HG02798 (cell line): ENCODE measurements at regions not wholly inside any gene's neighbourhood (a gene's known extent, or its start where the extent isn't known, plus 50 kb on each side); places are given as distances from the start of the nearest gene placed in this dataset.

ENCODE experiments used
- ATAC-seq: cut with Tn5 transposase; IDR thresholded peaks from one replicate; pipeline ENCODE4 v1.9.1; 2021; ENCODE audit warnings: mild to moderate bottlenecking; ENCODE audit not compliant: unreplicated experiment, poor library complexity

DNA sequence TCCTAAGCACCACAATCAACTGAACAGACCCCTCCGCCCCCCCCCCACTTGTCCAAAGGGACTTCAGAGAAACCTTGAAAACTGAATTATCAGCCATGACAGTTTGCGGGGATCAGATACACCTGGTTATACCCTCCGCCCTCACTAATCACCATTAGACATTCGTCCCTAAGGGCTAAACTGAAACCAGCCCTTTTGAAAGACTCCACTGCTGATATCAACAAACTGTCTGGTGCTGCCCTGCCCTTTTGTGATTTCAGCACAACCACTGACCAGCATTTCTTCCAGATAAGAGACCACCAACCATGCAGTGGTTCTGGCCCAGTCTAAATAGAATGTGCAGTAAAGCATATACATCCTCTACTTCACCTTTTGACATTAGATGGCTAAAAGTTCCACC lies 1422.9 kb downstream of the EFNB2 start:
- no peak for ATAC-seq

DNA sequence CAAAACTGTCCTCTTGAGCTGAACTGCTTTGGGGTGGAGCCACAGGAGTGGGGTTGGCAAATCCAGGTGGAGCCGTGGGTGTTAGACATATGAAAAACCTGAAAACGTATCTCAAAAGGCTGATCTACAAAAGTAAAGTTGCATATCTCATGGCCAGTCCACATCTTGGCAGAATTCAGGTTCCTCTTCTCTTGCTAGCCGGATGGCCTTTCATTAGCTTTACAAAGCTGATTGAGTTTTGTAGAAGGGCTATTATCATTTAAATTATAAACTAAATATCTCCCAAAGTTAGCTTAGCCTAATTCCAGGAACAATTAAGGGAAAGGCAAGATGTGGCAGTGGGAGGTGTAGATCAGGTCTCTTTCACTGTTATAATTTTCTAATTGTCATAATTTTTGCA lies 1427.7 kb downstream of the EFNB2 start:
- no peak for ATAC-seq

DNA sequence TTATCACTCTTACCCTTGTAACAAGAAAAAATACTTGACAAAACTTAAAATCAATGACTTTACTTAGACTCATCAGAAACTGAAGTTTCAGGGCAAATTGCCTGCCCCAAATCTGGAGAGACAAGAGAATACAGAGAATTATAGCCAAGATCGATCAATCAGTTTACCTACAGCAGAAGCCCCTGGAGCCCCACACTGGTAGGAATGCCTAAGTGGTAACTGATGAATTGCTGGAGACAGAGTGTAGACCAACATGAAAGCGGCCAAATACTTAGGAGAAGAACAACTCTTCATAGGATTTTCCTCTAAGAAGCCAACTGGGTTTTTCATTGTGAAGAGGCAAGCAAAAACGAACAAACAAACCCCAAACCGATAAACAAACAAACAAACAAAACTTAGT lies 1430.0 kb downstream of the EFNB2 start:
- ATAC-seq, result no peak

DNA sequence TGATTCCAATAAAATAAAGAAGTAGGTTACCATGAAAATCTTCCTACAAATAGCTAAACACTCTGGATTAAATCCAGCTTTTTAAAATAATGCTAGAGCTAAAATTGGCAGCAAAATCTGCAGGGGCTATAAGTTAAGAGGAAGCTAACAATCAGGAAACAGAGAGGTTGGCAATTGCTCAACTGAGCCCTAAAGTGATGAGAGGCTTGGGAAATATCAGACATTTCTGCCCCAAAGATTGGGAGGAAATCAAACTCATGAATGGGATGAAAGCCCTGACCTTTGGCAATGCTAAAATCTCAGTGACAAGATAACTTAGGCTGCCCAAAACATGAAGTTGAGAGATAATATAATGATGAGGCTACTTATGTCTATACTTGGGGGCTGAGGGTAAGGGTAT lies 1437.9 kb downstream of the EFNB2 start:
- no peak for ATAC-seq

DNA sequence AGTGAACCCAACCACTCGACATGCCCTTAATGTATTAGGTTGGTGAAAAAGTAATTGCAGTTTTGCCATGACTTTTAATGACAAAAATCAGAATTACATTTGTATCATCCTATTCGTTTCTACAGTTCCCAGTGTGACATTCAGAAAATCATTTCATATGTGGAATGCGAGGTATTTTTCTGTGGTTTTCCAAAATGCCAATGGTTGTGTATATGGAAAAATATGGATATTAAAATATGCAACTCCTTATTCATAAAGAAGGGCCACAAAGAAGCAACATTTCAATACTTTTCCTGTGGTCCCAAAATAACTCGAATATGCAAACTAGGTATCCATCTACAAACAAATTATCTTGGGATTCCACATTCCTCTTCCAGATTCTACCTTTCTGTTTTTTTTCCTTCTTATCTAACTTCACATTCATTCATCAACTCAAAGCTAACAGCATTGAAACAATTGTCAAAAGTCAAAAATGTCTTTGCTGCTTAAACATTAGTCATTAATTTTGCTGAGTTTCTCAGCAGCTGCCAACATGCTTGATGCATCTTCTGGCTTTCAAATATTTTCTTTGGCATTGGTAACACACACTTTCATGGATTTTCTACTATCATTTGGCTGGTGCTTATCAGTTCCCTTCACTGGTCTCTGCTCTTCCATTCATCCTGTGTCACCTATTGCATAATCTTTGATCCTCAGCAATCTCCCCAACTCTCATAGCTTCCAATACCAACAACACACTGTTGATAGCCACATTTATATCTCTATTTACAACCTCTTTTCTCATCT lies 1445.4 kb downstream of the EFNB2 start:
- ATAC-seq, result no peak

DNA sequence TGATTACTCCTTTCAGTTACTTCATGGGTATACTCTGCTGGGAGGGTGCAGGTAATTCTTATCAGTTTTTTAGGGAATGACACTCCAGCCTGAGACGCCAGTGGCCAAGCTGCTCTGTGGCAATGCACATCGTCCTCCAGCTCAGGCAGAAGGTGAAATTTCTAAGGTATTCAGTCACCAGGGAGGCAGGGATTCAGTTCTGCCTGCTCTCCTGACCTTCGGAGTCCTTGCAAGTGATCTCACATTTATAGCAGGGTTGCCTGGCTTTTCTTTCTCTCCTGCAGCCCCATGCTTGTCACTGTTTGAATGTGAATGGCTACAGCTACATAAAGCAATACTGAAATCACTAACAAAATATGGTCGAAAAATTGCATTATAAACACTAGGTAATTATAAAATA lies 1447.5 kb downstream of the EFNB2 start:
- ATAC-seq, result no peak

DNA sequence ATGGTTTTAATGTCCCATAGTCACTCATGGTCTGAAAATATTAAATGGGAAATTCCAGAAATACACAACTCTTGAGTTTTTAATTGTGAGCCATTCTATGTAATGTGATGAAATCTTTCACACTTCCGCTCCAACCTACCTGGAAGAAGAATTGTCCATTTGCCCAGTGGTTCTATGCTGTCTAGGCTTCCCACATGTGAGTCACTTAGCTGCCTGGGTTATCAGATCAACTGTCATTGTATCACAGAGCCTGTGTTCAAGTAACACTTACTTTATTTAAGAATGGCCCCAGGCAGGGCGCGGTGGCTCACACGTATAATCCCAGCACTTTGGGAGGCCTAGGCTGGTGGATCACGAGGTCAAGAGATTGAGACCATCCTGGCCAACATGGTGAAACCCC lies 1450.5 kb downstream of the EFNB2 start:
- ATAC-seq, result no peak

DNA sequence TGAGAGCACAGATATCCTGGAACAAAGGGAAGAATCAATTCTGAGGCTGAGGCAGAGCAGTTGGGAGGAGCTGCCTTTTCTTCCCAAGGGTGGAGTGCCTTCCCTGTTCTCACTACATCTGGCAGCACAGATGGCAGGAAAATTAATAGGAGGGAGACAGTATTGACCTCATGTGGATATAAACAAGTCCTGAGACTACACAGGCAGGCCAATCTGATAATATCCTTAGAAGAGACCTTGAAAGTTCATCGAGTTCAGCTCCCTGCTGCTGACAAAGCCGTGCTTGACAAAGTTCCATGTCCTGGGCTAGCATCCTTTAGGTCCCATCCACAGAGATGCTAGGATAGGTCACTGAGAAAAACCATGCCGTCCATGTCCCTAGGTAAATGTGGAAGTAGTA lies 1451.5 kb downstream of the EFNB2 start:
- no peak for ATAC-seq

DNA sequence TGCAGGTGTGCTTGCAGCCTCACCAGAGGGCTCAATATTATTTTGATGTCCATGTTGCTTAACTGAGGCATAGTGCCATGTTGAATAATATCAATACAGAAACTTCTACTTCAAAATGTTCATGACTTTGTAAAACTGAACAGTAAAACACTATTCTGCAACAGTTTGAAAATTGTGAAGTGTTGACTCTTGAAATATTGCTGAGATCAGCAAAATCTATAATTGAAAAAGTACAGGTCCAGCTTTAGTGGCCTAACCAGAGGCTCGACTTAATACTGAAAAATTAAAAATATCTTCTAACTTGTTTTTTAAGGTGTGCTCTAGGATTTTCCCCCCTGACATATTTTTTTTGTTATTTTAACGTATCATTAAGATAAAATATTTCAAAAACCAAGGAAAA lies 1460.7 kb downstream of the EFNB2 start:
- no peak for ATAC-seq

DNA sequence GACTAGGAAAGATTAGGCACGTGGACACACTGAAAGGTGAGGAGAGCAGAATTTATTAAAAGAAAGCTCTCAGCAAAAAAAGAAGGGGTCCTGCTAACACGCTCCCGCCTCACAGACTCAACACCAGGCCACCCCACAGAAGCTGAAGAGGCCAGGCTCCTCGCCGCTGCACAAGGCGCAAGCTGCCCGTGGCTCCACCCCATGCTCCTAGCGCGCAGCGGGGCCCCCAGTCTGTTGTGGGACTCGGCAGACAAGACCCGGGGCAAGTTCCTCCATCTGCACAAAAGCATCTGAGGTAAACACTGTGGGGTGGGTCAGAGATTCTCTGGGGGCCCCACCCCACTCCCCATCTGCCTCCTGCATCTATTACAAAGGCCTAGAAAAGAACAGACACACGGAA lies 1462.4 kb downstream of the EFNB2 start:
- ATAC-seq, result no peak

DNA sequence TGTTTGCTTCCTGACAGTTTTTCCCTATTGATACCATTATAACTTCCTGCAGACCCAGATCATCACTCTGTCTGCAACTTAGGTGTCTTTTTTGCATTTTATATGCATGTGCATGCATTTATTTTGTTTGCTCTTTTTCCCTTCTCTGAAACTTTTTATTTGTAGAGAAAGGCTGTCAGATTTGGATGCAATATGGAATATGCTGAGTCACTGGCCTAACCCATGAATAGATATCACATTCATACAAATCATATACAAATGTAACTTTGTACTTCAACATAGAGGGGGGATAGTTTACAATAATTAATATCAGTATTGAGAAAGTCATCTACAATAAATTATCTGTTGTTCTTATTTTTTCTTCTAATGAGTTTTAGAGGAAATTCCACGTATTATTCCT lies 1465.0 kb downstream of the EFNB2 start:
- ATAC-seq, result no peak

DNA sequence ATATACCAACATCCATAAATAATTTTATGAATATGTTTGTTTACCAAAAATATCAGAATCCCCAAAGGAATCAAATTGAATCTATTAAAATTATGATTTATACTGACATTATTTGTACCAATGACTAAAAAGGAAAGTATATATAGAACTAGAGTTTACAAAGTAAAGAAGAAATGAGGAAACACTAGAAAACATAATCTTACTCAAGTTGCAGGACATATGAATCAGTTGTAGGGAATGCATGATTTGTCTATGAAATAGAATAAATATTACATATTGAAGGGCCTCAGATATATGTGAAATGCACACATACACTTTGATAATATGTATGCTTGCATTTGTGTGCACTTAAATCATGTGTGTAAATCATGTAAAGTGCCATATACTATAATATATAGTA lies 1466.4 kb downstream of the EFNB2 start:
- ATAC-seq, result no peak

DNA sequence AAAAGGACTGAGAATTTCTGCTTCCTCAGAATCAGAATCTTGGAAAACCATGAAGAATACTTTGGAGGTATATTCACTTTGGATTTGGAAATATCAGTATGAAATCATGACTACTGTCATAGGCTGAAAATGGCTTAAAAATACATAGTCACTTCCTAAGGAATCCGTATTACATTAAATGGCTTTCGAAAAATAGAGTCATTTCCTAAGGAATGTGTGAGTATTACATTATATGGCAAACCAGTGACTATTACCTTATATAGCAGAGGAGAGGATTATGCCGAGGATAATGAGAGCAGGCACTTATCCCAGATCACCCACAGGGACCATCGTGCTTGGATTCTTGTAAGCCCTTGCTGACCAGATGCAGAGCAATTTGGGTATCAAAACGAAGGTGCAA lies 1471.8 kb downstream of the EFNB2 start:
- no peak for ATAC-seq

DNA sequence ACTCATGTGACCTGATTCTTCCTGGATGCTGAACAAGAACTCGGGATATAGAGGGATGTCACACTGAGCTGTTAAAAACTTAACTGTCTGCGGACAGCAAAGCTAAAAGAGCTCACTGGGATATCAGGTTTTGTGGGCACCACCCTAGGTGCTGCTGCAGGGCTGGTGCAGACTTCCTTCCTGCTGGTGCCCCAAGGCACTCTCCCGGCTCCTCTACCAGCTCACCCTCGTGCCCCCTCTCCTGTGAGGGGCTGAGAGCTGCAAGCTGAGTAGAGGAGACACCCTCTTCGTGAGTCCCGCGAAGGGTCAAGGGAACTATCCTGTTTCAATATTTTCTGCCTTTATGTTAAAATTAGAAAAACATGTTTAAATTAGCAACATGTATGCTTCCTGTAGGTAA lies 1475.7 kb downstream of the EFNB2 start:
- ATAC-seq, result no peak

DNA sequence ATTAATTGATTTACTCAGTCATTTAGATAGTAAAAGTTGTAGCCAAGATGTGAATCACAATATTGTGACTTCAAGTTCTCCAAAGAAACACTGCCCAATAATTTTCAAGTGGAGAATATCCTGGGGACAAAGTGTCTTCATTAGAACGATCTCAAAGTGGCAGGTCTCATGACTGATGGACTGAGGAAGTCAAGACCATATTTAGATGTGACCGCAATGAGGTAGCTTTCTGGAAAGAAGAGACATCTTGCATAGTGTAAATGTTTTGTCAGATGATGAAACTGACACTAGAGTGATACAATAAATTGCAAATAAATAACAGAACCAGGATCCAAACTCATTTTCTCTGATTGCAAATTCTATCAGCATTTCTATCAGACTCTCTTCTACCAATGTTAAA lies 1476.9 kb downstream of the EFNB2 start:
- ATAC-seq, result peak; percentile 62

DNA sequence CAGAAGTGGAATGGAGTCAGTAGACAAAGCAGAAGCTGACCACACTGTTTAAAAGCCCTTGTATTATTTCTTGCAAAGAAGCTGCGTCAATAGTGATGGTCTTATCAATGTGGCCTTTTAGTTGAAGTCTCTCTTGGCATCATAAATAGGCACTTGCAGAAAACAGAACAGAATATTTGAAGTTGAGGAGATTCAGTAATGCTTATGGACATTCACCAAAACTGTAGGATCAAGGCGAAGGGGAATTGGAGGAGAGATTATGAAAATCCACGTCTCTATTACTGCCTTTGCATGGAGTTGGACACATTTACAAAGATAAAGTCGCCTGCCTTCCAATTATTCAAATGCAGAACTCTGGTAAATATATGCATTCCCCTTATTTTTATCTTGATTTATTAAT lies 1482.8 kb downstream of the EFNB2 start:
- no peak for ATAC-seq

DNA sequence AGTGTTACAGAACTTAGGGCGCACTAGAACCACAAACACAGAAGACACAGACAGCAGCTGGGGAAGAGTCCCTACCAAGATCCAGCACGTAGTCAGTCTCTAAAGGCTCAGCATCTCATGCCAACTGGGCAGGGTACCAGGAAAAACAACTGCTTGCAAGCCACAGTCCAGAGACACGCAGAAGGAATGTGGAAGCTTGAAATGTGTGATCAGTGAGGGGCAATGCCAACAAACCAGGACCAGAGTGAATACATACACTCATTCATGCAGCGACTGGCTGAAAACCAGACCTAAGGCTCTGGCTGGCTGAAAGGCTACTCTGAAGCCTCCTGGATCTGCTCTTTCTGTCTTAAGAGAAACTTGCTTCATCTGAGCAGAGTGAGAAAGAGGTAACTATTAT lies 1484.8 kb downstream of the EFNB2 start:
- no peak for ATAC-seq

DNA sequence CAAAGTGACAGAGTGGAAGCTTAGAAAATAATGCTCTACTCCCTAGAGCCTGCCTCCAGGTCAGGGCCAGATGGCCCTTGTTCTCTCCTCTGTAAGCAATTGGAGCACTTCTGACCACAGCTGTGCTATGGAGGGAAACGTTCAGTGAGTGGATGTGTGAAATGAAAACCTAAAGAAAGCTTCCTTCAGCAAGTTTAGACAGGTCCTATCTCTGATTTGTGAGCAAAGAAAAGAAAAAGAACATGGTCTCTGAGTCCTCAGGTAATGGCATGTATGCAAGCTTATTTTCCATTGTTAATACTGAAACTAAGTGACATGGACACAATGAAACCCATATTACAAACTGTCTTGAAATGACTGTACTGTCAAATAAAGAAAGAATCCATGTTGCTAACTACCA lies 1486.8 kb downstream of the EFNB2 start:
- ATAC-seq, result peak; percentile 90

DNA sequence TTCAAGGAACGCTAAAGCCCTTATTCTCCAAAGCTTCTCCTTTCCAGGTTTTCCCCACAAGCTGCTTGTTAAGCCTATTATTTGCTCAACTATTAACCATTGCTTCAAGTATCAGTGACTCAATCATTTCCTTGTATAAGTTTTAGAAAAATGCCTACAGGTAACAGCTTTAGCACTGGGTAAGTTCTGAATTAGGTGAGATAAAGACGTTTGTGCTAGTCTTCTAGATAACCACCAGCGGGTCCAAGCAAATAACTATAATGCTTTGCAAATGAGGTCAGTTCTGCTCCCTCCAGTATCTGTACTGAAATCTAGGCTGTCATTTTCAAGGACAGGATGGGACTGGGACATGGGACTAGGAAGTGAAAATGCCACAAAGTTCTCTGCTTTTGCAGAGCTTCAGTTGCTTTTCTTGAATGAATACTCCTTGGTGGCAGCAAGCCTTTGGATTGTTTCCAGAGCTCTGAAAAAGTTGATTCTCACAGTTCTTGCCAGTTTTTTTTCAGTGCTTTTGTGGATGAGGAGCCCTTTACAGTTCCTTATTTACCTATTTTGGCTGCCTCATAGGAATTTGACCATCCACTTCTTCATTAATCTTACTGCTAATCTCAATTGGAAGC lies 1487.7 kb downstream of the EFNB2 start:
- ATAC-seq, result no peak

DNA sequence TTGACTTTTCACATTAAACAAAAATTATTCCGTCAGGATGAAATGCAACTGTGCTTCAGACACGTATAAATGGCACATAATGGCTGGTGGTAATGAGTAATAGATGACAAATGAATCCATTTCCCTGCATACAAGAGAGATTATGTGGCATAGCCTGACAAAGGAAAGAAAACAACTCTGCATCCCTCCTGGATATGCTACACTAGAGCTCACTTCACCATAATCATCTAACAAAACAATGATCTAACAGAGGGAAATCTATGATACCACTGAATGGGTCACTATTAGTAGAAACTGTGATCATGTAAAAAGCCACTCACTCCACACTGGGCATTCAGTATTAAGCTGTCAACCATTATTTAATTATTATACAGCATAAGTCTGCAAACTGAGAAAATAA lies 1498.4 kb downstream of the EFNB2 start:
- no peak for ATAC-seq

DNA sequence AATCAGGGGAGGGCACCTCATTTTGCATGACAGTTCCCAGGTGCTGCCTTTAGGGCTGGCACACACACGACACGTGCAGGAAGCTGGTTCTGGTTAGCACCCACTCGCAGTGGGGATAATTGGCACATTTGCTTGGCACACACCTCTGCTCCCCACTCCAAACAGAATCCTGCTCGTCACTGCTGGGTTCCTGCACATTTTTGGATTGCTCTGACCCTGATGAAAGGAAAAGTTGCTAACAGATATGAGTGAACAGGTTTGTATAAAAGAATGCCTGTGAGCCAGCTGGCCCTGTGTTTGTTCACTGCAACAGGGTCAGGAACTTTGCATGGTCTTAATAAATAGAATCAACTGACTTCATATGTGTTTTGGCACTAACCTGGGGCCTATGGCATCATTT lies 1500.4 kb downstream of the EFNB2 start:
- ATAC-seq, result no peak

DNA sequence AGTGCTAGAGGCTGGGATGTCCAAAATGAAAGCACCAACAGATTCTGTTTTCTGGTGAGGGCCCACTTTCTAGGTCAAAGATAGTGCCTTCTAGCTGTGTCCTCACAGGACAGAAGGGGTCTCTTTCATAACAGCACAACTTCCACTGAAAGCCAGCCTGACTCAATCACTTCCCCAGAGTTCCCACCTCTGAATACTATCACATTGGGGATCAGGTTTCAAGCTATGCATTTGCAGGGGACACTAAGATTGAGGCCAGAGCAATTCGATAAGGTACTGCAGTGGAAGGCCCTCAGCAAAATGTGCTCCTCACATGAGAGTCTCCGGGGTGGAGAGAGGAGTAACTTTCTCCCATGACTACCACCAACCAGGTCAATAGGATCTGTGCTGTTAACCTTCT lies 1501.5 kb downstream of the EFNB2 start:
- no peak for ATAC-seq
